Hepatocyte (in vitro differentiated cells): ENCODE measurements at regions not wholly inside any gene's neighbourhood (a gene's known extent, or its start where the extent isn't known, plus 50 kb on each side); places are given as distances from the start of the nearest gene placed in this dataset.

Source experiments
- CTCF ChIP-seq: fragments of 200-600 bp; sonication (generic); IDR thresholded peaks from 2 replicates; pipeline ENCODE4 v1.5.1; 2016; ENCODE audit warnings: antibody characterized with exemption, mild to moderate bottlenecking; ENCODE audit not compliant: poor library complexity
- EZH2 ChIP-seq: fragments of 200-600 bp; sonication (generic); IDR thresholded peaks from 2 replicates; pipeline ENCODE4 v1.6.1; 2016; ENCODE audit warnings: antibody characterized with exemption, mild to moderate bottlenecking, borderline replicate concordance
- EZH2phosphoT487 ChIP-seq: fragments of 200-600 bp; sonication (generic); IDR thresholded peaks from one replicate; pipeline ENCODE4 v1.6.1; 2018; ENCODE audit warnings: antibody characterized with exemption, mild to moderate bottlenecking, low read depth, moderate library complexity; ENCODE audit not compliant: unreplicated experiment, severe bottlenecking

- TF ChIP-seq EZH2phosphoT487 (no peak), CTCF (no peak), EZH2 (no peak)
These were observed 54.5 kb upstream of the ARL14 start for GRCh38 chr3:160622263-160623045.
